ENCODE measurements at regions not wholly inside any gene's neighbourhood (a gene's known extent, or its start where the extent isn't known, plus 50 kb on each side); places are given as distances from the start of the nearest gene placed in this dataset.

DNA sequence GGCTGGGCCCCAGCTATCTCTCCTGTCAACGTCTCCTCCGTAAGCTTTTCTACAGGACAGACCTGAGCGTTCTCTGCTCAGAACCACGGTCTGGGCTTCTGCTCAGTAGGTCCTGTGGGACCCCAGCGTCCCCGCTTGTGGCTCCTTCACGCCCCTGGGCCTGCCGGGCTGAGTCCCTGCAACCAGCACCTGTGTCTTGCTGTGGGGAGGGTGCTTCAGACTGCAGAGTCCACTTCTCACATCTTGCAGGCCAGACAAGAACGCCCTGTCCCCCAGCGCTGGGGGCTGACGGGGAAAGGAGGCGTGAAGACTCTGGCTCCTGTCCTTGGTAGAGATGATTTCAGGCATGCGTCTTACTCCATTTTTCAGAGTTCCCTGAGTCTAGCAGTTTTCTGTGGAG, 1480.8 kb downstream of the BRD1 start:
- DNase-seq (ENCODE audit: low read depth): no peak

DNA sequence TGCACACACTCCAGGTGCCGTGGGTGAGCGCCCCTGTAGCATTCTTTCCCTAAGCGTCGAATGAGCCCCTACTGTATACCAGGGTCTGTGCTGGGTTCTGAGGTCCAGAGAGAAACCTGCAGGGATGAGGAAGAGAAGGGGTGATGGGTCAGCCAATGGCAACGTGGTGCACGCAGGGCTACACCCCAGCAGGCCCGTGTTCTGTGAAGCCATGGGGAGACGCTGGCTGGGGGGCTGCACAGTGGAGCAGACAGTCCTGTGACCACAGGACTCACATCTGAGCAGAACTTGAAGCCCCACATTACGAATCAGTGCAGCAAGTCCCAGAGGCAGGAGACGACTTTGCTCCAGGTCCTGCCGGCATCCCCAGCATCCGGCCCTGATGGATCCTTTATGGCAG, 1481.4 kb downstream of the BRD1 start:
- no peak for DNase-seq (ENCODE audit: low read depth)

DNA sequence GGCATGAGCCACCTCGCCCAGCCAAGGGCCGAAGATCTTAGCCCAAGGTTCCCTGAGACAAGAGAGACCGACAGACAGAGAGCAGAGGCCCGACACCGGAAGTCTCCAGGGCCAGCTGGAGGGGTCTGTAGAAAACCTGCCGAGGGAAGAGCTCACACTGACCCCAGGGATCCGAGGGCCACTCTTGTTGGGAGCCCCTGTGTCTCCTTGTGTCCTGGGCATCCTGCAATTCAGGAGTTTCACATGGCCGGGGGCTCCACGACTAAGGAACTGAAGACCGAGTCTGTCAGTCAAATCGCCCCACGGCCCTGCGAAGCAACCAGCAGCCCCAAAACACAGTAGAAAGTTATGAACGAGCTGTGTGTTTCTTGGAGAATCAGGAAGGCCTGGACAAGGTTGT, 1482.0 kb downstream of the BRD1 start:
- no peak for DNase-seq (ENCODE audit: low read depth)

DNA sequence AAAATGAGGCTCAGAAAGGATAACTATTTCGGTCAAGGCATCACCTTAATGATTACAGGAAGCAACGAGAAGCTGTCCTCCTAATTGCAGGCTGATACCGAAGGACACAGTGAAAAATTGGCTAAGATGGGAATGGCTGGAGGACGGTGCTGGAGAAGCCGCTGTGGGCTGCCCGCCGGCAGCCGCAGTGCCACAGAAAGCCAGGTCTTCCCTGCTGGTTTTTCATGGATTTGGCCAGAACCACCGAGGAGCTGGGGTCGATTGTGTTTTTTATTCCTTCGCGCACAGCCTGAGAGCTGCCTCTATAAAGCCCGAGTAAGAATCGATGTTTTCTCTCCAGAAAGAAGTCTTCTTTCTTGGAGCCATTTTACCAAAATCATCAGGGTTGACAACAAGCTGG, 1484.2 kb downstream of the BRD1 start:
- no peak for DNase-seq (ENCODE audit: low read depth)

DNA sequence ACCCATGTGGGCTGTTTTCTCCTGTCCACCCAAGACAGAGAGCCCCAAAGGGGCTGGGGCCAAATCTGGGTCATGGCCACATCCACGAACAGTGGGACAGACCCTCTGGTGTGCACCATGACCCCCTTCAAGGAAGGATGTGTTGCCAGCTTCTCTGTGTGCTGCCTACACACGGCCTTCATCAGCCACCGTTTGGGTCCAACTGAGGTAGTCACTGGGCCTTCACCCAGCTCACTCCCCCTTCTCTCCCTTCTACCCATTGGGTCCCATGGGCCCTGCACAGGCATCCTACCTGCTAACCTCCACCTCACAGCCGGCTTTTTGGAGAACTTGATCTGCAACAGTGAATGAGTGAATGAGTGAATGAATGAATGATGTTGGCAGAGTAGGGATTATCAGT, 1484.9 kb downstream of the BRD1 start:
- DNase-seq (ENCODE audit: low read depth): no peak

DNA sequence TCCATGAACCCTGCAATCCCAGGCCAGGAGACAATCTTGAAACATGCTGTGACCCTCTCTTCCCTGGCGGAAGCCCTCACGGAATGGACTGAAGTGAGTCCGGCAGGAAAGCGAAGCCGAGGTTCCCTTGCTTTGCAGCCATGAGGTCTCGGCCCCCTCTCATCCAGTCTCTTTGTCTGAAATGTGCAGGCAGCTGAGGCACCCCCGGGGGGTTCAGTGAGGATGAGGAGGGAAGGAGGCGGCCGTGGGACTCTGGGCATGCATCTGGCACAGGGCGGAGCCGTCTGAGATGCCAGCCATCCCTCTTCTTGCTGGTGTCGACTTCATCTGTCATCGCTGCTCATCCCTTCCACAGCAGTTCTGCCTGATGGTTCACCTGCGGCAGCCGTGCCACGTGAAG, 1485.7 kb downstream of the BRD1 start:
- DNase-seq (ENCODE audit: low read depth): no peak

DNA sequence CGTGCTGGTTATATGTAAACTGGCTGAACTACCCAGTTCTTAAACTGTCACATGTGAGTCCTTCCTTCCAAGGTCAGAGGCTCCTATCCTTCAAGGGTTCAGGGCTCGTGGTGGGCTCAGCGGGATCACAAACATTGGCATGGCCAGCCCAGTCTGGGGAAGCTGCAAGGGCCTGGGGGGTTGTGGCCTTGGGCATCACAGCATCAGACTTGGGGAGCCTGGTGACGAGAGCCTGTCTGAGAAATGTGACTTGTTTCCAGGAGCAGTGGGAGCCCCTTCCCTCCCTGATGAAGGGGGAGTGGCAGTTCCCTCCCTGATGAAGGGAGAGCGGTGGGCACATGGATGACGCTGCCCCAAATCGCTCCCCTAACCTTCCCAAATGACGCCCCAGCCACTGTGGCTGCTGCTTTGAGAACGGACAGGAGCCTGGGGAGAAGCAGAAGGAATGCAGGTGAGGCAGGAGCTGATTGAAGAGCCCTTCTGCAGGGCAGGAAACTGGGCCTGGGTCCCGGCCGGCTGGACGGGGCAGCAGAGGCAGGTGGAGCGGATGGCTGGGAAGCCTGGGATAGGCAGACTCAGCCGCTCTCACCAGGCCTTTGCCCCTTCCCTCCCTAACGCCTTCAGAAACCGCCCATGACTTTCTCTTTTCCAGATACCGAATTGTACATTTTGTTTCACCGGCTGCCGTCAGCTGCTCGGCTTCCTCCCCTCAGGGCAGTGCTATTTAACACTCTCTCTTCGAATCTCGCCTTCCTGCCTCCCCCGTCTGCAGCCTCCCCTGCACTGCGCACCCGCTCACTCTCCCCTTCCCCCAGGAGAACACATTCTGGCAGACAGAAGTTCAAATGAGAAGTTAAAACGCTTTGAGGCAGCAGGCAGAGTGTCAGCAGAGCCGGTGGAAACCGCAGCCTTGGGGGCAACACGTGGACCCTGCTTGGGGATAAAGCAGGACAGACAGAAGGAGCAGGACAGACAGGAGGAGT, 1486.7 kb downstream of the BRD1 start:
- DNase-seq (ENCODE audit: low read depth): no peak

DNA sequence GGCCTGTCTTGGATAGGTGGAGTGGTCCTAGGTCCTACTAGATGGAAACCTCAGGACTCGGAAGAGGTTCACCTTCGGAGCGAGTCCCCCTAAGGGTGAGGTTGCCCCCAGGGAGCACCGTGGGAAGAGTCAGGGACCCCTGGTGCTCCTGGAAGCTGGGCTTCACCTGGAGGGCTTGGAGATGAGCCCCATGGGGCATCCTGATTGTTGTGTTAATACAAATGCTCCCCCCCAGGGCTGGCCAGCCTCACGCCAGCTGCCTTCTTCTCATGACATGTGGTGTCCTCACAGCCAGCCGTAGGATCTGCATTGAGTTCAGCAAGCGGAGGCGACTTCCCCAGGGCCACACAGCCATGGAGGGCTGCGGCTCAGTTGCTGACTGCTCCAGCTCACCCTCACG, 1487.5 kb downstream of the BRD1 start:
- DNase-seq (ENCODE audit: low read depth): no peak

DNA sequence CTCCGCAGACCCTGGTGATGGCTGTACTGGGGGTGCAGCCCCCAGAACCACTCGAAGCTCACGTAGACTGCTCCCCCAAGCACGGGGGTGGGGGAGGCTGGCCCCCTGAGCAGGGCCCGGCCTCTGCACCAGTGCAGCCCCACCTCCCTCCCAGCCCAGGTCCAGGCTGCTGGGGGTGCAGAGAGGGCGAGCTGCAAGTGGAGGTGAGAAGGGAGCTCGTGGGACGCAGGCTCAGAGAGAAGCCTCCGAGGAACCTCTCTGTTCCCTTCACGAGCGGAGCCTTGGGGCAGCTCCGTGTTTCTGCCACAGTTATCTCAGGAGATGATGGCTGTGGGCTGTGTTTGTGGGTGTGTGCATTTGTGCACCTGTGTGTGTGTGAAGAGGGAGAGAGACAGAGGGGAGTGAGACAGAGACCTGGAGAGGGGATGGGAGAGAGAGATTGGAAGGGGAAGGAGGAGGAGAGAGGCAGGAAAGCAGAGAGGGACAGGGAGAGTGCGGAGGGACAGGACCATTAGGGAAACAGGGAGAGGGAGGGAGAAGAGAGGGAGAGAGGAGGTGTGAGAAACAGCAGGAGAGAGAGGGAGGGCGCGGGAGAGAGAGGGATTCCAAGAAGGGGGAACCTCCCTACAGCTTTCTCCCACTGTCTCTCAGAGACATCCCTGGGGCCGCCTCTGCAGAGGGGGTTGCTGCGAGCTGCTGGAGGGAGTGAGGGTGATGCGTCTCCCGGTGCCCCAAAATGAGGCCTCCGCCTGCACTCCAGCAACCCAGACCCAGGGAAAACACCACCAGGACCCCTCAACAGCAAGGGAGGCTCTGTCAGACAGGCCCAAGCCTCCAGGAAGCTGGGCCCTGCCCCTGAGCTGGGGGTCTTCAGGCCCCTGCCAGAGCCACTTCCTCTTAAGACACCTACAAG, 1488.6 kb downstream of the BRD1 start:
- no peak for DNase-seq (ENCODE audit: low read depth)

DNA sequence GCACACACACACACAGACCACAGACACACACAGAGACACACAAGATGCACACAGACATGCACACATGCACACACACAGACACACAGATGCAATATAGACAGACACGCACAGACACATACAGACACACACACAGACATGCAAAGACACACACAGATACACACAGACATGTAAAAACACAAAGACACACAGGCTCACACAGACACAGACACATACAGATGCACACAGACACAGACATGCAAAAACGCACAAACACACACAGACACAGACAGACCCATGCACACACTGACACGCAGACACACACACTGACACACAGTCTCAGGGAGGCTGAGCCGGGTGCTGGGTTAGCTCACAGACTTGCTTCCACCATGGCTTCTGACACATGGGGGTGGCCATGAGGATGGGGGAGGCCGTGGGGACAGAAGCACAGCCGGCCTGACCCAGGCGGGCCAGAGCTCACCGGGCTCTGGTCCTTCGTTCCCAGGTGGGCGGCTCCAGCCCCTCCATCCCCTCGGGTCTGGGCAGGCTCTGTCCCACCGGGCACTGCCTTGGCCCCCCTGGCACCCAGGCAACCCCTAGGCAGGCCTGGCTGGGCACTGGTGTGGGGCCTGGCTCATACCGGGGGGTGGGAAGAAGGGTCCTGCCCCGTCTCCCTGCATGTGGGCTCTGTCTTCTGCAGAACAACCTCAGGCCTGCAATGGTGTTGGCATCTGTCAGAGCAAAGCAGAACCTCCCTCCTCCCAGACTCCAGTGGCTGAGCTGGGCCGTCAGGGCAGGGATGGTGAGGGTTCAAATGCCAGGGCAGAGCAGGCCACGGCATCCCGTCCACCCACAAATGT, 1489.5 kb downstream of the BRD1 start:
- no peak for DNase-seq (ENCODE audit: low read depth)

DNA sequence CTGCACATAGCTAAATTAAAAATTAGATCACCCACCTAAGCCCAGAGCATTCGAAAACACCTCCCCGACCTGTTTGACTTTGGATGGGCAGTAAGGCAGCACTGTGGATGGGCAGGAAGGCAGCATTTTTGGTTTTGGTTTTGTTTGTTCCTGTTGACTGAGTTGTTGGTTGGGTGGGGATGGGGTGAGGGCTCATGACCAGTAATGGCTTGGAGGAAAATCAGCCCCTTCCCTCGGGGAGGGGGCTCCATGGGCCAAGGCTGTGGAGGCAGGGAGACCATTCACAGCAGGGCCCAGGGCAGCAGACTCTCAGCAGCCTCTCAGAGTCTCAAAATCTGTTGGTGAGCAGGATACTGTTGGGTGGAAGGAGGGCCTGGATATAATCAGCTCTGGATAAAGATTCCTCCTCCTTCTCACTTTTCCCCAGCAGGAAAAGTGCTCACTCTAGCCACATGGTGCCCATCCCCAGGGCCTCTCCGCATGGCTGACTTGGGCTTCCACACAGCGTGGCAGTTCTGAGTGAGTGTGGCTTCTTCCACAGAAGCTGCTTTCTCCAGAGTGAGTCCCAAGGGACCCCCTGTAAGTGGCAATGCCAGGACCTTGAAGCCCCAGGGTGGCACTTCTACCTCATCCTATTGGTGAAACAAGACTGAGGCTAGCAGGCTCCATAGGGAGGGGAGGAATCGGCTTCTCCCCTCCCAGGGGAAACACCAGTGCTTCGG, 1491.2 kb downstream of the BRD1 start:
- DNase-seq (ENCODE audit: low read depth): no peak

DNA sequence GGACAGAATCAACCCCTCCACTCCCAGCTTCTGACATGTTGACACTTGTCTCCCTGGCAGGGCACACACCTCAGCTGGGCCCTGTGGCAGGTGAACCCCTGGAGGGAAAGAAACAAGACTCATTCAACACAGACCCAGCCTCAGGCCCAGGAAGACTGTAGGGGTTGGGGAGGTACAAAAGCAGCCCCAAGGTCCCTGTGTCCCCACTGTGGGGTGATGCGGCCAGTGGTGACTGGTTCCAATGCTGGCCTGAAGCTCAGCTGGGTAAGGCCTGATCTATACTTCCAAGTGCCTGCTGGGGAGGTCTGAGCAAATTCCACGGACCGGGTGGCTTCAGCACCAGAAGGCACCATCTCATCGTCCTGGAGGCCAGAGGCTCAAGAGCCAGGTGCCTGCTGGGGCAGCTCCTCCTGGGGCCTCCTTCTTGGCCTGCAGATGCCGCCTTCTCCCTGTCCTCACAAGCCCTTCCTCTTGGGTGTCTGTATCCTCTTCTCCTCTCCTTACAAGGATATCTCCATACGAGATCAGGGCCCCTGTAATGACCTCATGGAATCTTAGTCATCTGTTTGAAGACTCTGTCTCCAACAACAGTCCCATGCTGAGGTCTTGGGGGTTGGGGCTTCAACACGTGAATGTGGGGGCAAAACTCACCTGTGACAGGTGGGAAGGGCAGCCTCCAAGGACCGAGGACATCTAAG, 1492.1 kb downstream of the BRD1 start:
- no peak for DNase-seq (ENCODE audit: low read depth)

DNA sequence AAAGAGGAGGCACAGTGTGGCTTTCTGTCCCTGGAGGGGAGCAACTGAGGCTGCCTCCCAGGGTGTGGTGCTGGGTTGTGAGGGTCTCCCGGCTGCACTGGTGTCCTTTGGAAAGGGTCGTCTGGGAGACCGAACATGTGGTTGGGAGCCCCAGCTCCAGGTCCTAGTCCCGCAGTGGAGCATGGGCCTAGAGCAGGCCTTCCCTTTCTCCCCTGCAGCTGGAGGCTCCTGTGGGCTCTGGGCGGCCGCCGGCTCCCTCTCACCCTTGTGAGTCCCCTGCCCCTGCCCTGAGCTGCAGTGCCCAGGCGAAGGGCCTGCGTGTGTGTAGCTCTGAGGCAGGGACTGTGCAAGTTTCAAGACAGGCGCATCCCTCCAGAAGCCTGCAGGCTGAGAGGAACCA, 1492.7 kb downstream of the BRD1 start:
- no peak for DNase-seq (ENCODE audit: low read depth)

DNA sequence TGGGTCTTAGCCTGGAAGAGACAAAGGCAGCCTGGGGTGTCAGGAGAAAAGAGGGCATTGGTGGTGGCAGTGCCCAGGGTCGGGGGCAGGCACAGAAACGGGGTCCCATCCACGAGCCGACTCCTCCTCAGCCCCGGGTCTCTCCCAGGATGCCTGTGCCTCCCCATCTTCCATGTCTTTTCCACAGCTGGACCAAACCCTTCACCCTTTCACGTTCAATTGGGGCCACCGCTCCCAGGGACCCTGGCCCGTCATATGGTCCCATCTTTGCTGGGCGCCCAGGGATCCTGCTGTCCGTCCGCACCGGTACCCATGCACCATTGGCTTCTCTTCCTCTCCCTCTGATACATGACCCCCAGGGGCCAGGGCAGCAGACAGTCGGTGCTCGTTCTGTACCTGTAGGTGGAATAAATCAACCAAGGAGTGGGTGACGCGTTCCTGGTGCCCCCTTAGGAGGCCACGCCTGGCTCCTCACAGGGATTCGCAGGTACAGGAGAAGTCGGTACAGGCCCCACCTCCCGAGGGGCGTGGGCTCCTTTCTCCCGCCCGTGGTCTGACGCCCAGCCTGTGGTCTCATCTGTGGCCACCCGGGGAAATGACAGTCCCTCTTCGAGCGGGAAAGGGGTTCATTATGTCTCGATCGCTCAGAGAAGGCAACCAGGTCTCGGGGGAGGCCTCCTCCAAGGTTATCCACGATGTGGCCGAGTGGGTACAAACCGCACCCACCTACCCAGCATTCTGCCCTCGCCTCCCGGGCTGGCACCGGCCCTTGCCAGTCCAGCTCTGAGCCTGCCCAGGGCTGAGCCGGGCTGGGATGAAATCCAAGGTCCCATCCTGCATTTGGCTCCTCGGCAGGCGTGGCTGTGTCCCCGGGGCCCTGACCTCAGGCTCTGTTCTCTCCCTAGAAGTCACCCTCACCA, 1493.6 kb downstream of the BRD1 start:
- DNase-seq (ENCODE audit: low read depth): no peak

DNA sequence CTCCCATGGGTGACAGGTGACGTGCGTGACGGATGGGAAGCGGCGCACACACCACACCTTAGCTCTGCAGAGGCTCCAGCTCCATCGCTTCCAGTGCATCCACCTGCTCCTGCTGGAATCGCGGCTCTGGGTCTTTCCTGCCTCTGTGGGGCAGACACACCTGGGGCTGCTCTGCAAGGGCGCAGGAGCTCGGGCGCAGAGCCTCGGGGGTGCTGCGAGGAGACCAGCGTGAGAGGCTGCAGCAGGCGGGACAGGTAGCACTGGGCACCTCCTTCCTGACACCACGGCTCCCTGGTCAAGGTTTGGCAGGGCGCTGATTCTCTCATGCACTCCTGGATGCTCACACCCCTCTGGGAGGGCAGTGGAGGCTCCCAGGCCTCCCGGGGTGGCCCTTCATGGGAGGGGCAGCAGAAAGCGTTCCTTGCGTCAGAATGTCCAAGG, 1494.3 kb downstream of the BRD1 start:
- no peak for DNase-seq (ENCODE audit: low read depth)

DNA sequence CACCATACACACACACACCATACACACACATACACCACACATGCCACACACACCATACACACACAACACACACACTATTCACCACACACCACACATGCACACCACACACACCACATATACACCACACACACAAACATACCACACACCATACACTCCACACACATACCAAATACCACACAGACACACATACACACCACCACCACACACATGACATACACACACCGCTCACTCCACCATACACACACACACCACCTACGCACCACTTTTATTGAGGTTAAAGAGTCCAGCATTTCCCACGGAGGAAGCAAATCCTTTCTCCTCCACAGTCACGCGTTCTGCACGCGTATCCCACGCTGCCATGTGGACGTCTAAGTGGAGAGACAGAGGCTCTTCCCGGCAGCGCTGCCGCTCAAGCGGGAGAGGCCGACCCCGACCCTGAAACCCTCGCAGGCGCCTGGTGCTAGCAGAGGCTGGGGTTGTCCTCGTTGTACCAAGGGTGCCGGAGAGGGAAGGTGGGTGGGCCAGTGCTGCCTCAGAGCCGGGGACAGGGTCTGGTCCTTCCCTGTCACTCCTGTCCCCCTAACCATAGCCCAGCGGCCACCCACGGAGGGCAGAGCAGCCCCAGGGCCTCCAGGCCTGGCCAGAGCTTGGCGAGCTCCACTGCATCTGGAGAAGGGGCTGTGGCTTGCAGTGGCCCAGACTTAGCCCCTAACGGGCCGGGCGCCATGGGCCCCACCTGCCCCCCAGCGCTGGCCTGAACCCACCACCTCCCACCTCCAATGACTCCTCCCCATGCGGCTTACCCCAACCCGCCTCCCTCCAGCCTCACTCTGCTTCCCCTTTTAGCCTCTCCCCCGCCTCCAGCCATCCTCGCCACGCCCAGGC, 1495.0 kb downstream of the BRD1 start:
- no peak for DNase-seq (ENCODE audit: low read depth)

DNA sequence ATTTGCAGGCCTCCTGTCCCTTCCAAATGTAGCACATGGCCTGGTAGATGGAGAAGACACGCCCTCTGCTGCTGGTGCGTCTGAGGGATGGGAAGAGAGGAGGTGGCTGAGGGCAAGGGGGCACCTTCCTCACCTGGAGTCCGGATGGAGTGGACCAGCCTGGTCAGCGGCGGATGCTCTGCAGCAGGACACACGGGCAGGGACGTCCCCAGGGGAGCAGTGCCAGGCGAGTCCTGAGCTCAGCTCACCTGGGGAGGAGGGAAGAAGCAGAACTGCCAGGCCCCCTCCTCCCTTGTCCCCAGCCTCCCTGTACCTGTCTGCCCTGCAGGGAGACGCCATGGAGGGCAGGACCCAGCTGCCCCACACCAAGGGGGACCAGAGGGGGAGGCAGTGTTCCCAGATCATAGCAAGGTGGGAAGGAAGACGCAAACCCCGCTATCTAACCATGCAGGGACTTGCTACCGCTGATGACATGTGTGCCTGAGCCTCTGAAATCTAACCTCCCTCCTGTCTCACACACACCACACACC, 1495.9 kb downstream of the BRD1 start:
- no peak for DNase-seq (ENCODE audit: low read depth)

DNA sequence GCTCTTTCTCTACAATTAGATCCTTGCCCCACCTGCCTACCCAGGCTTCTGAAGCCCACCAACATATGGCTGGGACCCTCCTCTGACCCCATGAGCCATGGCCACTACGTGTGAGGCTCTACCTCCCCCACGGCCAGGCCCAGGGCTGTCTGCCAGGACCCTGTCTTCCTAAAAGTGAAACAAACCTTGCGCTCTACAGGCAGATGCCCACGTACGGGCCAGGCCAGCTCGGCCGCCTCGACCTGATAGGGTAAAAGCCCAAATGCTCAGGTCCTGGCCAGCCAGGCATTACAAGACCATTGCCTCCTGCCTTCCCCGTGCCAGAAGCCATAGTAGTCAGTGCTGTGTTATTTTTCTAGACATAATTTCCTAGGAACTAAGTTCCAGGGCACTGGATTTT, 1496.4 kb downstream of the BRD1 start:
- no peak for DNase-seq (ENCODE audit: low read depth)

Measured in stimulated activated CD8-positive, alpha-beta memory T cell treated with anti-CD3 and anti-CD28 coated beads, Interleukin-12 subunit alpha, Interleukin-12 subunit beta, amount 100 ng/mL, for 4 hours (primary cell).